ENCODE measurements at regions not wholly inside any gene's neighbourhood (a gene's known extent, or its start where the extent isn't known, plus 50 kb on each side); places are given as distances from the start of the nearest gene placed in this dataset.

DNA sequence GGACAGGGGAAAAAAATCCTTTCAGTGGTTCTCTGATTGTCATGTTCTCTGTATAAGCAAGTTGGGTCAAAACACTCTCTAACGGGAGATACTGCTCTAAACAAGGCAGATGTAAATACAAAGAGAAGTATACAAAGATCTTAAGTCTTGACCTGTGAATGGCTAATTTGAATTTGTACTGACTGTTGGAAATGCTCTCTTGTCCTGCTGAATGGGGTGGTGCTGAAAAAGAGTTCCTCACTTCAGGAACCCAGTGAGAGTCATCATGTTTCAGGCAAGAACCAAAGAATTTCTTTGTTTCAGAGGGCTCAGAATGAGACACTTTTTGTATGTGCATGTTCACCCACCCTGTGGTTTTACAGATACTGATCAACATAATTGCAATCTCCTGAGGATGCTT lies 461.0 kb downstream of the NR2F1-AS1 start:
- ATAC-seq (peak; percentile 63), DNase-seq (ENCODE audit: low spot score) (no peak)
- H3K27ac Mint-ChIP-seq: no peak overlapping the region
- H3K9me3 Mint-ChIP-seq: no peaks in the 10 kb centered on the region
- H3K4me3 Mint-ChIP-seq: no peak overlapping the region
- peaks cover 16% of the 10 kb centered on the region for H3K4me1 Mint-ChIP-seq
- H3K36me3 Mint-ChIP-seq: no peaks in the 10 kb centered on the region
- CTCF ChIA-PET: no interaction called here
- no peaks in the 10 kb centered on the region for H3K27me3 Mint-ChIP-seq (ENCODE audit: low read depth)
- TF ChIP-seq, protein P1, sequence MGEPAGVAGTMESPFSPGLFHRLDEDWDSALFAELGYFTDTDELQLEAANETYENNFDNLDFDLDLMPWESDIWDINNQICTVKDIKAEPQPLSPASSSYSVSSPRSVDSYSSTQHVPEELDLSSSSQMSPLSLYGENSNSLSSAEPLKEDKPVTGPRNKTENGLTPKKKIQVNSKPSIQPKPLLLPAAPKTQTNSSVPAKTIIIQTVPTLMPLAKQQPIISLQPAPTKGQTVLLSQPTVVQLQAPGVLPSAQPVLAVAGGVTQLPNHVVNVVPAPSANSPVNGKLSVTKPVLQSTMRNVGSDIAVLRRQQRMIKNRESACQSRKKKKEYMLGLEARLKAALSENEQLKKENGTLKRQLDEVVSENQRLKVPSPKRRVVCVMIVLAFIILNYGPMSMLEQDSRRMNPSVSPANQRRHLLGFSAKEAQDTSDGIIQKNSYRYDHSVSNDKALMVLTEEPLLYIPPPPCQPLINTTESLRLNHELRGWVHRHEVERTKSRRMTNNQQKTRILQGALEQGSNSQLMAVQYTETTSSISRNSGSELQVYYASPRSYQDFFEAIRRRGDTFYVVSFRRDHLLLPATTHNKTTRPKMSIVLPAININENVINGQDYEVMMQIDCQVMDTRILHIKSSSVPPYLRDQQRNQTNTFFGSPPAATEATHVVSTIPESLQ (CRISPR knock-in tag; IDR thresholded peaks at IDR 0.05): no peak
- TF ChIP-seq TEAD4 (CRISPR knock-in tag; IDR thresholded peaks at IDR 0.05): no peak
- TF ChIP-seq, protein P2, sequence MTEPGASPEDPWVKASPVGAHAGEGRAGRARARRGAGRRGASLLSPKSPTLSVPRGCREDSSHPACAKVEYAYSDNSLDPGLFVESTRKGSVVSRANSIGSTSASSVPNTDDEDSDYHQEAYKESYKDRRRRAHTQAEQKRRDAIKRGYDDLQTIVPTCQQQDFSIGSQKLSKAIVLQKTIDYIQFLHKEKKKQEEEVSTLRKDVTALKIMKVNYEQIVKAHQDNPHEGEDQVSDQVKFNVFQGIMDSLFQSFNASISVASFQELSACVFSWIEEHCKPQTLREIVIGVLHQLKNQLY (CRISPR knock-in tag; IDR thresholded peaks at IDR 0.05): no peak
- POLR2A ChIA-PET: no interaction called here

DNA sequence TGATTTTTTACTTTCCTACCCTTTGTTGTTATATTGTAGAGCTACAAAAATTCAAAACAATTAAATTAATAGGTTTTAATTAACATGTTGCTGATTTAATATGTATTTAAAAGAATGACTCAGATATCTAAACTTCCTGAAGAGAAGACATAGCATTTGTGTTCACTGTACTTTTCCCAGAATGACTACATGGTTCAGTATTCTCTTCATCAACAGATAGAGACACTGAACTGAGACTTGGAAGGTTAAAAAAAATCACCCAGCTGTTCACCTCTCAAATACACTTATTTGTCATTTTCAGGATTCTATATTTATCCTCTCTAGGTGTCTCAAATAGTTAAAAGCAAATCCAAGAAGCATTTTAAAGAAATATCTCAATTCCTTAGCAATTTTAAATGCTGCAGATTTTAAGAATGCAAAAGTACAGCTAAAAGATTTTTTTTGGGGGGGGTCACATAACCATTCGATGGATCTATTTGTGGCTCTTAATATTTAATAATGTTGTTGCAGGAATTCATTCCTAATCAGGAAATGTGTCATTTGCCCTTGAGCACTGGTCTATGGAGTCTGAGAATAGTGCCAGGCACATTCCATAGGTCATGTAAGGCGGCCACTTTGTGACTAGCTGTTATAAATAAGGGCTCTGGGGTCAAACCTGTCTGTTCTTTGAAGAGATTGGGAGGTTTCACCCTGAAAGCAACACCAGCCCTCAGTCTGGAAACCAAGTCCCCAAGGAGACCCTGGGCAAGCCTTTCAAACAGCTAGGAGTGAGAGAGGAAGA lies 463.1 kb downstream of the NR2F1-AS1 start:
- no peak for DNase-seq (ENCODE audit: low spot score)
- Mint-ChIP-seq H3K27me3 (ENCODE audit: low read depth) (no peaks in the 10 kb centered on the region), H3K27ac (no peak overlapping the region), H3K36me3 (no peaks in the 10 kb centered on the region), H3K9me3 (no peaks in the 10 kb centered on the region), H3K4me3 (no peak overlapping the region), H3K4me1 (peaks cover 16% of the 10 kb centered on the region)
- ChIA-PET POLR2A (interaction anchor here (1.2 kb wide), 1 partner anchor 9 kb away, joined by 5 read pairs; no protein-coding TSS in a partner anchor), CTCF (no interaction called here)
- TF ChIP-seq, protein P3, sequence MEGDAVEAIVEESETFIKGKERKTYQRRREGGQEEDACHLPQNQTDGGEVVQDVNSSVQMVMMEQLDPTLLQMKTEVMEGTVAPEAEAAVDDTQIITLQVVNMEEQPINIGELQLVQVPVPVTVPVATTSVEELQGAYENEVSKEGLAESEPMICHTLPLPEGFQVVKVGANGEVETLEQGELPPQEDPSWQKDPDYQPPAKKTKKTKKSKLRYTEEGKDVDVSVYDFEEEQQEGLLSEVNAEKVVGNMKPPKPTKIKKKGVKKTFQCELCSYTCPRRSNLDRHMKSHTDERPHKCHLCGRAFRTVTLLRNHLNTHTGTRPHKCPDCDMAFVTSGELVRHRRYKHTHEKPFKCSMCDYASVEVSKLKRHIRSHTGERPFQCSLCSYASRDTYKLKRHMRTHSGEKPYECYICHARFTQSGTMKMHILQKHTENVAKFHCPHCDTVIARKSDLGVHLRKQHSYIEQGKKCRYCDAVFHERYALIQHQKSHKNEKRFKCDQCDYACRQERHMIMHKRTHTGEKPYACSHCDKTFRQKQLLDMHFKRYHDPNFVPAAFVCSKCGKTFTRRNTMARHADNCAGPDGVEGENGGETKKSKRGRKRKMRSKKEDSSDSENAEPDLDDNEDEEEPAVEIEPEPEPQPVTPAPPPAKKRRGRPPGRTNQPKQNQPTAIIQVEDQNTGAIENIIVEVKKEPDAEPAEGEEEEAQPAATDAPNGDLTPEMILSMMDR (IDR thresholded peaks at IDR 0.05): no peak
- TF ChIP-seq NFATC4 (CRISPR knock-in tag; IDR thresholded peaks at IDR 0.05) (no peak), GTF2I (CRISPR knock-in tag; conservative IDR thresholded peaks at IDR 0.05) (no peak), SOX15 (CRISPR knock-in tag; IDR thresholded peaks at IDR 0.05) (no peak)
- TF ChIP-seq, protein P4, sequence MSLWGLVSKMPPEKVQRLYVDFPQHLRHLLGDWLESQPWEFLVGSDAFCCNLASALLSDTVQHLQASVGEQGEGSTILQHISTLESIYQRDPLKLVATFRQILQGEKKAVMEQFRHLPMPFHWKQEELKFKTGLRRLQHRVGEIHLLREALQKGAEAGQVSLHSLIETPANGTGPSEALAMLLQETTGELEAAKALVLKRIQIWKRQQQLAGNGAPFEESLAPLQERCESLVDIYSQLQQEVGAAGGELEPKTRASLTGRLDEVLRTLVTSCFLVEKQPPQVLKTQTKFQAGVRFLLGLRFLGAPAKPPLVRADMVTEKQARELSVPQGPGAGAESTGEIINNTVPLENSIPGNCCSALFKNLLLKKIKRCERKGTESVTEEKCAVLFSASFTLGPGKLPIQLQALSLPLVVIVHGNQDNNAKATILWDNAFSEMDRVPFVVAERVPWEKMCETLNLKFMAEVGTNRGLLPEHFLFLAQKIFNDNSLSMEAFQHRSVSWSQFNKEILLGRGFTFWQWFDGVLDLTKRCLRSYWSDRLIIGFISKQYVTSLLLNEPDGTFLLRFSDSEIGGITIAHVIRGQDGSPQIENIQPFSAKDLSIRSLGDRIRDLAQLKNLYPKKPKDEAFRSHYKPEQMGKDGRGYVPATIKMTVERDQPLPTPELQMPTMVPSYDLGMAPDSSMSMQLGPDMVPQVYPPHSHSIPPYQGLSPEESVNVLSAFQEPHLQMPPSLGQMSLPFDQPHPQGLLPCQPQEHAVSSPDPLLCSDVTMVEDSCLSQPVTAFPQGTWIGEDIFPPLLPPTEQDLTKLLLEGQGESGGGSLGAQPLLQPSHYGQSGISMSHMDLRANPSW (CRISPR knock-in tag; conservative IDR thresholded peaks at IDR 0.05; ENCODE audit: low read depth): no peak
- no peak for ATAC-seq

DNA sequence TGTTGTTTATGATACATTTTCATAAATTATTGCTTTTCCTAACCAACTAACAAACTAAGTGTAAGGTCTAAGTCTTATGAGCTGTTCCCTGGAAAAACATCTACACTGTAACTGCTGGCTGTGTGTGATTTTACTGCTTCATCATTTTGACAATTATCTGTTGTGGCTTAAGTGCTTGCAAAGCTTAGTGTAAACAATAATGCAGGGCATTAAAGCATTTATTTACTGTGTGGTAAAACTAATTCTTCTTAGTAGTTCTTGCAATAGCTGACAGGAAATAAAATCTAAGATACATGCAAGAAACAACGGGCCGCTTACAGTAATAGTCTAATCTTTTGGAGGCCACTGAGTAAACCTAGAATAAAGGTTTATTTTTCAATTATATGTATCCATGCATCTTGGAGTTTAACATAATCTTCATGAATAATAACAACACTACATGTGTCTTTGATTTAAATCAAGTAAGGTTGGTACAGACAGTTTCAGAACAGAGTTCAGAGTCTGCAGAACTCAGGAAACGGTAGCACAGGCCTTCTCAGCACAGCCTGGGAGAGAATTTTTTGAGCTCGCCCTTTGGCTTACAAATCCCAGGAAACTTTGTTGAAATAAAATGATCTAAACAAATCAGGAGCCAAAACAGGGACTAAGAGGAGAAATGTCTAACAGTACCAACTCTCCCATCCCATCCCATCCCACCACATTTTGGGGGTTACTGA lies 473.1 kb downstream of the NR2F1-AS1 start:
- TF ChIP-seq ZNF121 (CRISPR knock-in tag; IDR thresholded peaks at IDR 0.05) (no peak), JAZF1 (CRISPR knock-in tag; IDR thresholded peaks at IDR 0.05) (no peak), NFATC4 (CRISPR knock-in tag; IDR thresholded peaks at IDR 0.05) (no peak), IRF2 (CRISPR knock-in tag; IDR thresholded peaks at IDR 0.05; ENCODE audit: borderline replicate concordance, low read depth) (no peak), PRRX2 (CRISPR knock-in tag; IDR thresholded peaks at IDR 0.05) (no peak), GTF2I (CRISPR knock-in tag; conservative IDR thresholded peaks at IDR 0.05) (no peak), MXD4 (CRISPR knock-in tag; IDR thresholded peaks at IDR 0.05; ENCODE audit: borderline replicate concordance) (no peak), NR3C1 (CRISPR knock-in tag; conservative IDR thresholded peaks at IDR 0.05; ENCODE audit: low read depth) (no peak)
- TF ChIP-seq, protein P5, sequence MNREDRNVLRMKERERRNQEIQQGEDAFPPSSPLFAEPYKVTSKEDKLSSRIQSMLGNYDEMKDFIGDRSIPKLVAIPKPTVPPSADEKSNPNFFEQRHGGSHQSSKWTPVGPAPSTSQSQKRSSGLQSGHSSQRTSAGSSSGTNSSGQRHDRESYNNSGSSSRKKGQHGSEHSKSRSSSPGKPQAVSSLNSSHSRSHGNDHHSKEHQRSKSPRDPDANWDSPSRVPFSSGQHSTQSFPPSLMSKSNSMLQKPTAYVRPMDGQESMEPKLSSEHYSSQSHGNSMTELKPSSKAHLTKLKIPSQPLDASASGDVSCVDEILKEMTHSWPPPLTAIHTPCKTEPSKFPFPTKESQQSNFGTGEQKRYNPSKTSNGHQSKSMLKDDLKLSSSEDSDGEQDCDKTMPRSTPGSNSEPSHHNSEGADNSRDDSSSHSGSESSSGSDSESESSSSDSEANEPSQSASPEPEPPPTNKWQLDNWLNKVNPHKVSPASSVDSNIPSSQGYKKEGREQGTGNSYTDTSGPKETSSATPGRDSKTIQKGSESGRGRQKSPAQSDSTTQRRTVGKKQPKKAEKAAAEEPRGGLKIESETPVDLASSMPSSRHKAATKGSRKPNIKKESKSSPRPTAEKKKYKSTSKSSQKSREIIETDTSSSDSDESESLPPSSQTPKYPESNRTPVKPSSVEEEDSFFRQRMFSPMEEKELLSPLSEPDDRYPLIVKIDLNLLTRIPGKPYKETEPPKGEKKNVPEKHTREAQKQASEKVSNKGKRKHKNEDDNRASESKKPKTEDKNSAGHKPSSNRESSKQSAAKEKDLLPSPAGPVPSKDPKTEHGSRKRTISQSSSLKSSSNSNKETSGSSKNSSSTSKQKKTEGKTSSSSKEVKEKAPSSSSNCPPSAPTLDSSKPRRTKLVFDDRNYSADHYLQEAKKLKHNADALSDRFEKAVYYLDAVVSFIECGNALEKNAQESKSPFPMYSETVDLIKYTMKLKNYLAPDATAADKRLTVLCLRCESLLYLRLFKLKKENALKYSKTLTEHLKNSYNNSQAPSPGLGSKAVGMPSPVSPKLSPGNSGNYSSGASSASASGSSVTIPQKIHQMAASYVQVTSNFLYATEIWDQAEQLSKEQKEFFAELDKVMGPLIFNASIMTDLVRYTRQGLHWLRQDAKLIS (CRISPR knock-in tag; IDR thresholded peaks at IDR 0.05; ENCODE audit: borderline replicate concordance): no peak
- H3K27me3 Mint-ChIP-seq (ENCODE audit: low read depth): no peaks in the 10 kb centered on the region
- ChIA-PET CTCF (interaction anchor here (0.5 to 1.1 kb wide), 3 partner anchors 15 to 420 kb away, joined by 3 read pairs; no protein-coding TSS in a partner anchor), POLR2A (interaction anchor here (0.6 to 1.1 kb wide), 2 partner anchors 10 to 219 kb away, joined by 3 to 5 read pairs; no protein-coding TSS in a partner anchor)
- no peak overlapping the region for H3K4me3 Mint-ChIP-seq
- no peak overlapping the region for H3K27ac Mint-ChIP-seq
- no peaks in the 10 kb centered on the region for H3K9me3 Mint-ChIP-seq
- ATAC-seq: no peak
- DNase-seq (ENCODE audit: low spot score): no peak
- no peaks in the 10 kb centered on the region for H3K4me1 Mint-ChIP-seq
- H3K36me3 Mint-ChIP-seq: no peaks in the 10 kb centered on the region
